Skeletal muscle tissue (tissue), 3 donors: ENCODE measurements at regions not wholly inside any gene's neighbourhood (a gene's known extent, or its start where the extent isn't known, plus 50 kb on each side); places are given as distances from the start of the nearest gene placed in this dataset.

Experiments
- H3K27ac ChIP-seq: one replicate; pipeline ENCODE4 v1.7.0; 2013; ENCODE audit warnings: mild to moderate bottlenecking, low read depth, low read length, inconsistent platforms
- H3K27me3 ChIP-seq, 3 donors: one replicate each; pipeline ENCODE4 v1.7.0; 2013; ENCODE audit warnings: low read length in 3 of 3; ENCODE audit not compliant: control insufficient read depth in 3 of 3, insufficient read depth in 3 of 3
- H3K36me3 ChIP-seq, 3 donors: one replicate each; pipeline ENCODE4 v1.7.0; 2013; ENCODE audit warnings: low read length in 3 of 3; ENCODE audit not compliant: control insufficient read depth in 3 of 3, insufficient read depth in 3 of 3
- H3K4me1 ChIP-seq, 3 donors: one replicate each; pipeline ENCODE4 v1.7.0; 2013; ENCODE audit warnings: low read length in 3 of 3, mild to moderate bottlenecking in 3 of 3; ENCODE audit not compliant: control insufficient read depth in 3 of 3, insufficient read depth in 3 of 3
- H3K4me3 ChIP-seq, 3 donors: one replicate each; pipeline ENCODE4 v1.7.0; 2013; ENCODE audit warnings: low read length in 3 of 3
- H3K9ac ChIP-seq, 3 donors: one replicate each; pipeline ENCODE4 v1.7.0; 2013; ENCODE audit warnings: low read length in 3 of 3, mild to moderate bottlenecking in 3 of 3, moderate library complexity in 2 of 3, low read depth in 1 of 3
- H3K9me3 ChIP-seq, 3 donors: one replicate each; pipeline ENCODE4 v1.7.0; 2013; ENCODE audit warnings: low read length in 3 of 3; ENCODE audit not compliant: control insufficient read depth in 3 of 3
- donor health status: Osteomylitis.

- Histone ChIP-seq H3K27me3 (no peaks in the 10 kb centered on the region), H3K27ac (no peak overlapping the region), H3K4me1 (peaks cover 0 to 5% (median 0%) of the 10 kb centered on the region in 3 donors)
These were observed 114.9 kb upstream of the NANOS1 start for GRCh38 chr10:118914629-118915028.

GRCh38 chr10:118915161-118915560, 114.4 kb upstream of the NANOS1 start:
- Histone ChIP-seq H3K36me3 (no peaks in the 10 kb centered on the region), H3K9me3 (no peaks in the 10 kb centered on the region), H3K4me1 (peaks cover 0 to 5% (median 0%) of the 10 kb centered on the region in 3 donors), H3K4me3 (no peak overlapping the region), H3K27ac (no peak overlapping the region), H3K9ac (no peak overlapping the region), H3K27me3 (no peaks in the 10 kb centered on the region)

More at GRCh38 chr10:118914629-118915028, 114.9 kb upstream of the NANOS1 start:
- Histone ChIP-seq H3K4me3 (no peak overlapping the region), H3K9me3 (no peaks in the 10 kb centered on the region), H3K9ac (no peak overlapping the region), H3K36me3 (no peaks in the 10 kb centered on the region)

- H3K9me3 ChIP-seq: no peaks in the 10 kb centered on the region
- H3K27ac ChIP-seq: no peak overlapping the region
- no peak overlapping the region for H3K4me3 ChIP-seq
- H3K9ac ChIP-seq: no peak overlapping the region
- no peaks in the 10 kb centered on the region for H3K36me3 ChIP-seq
- no peaks in the 10 kb centered on the region for H3K27me3 ChIP-seq
- peaks cover 0 to 5% (median 0%) of the 10 kb centered on the region in 3 donors for H3K4me1 ChIP-seq
These were observed 112.7 kb upstream of the NANOS1 start for GRCh38 chr10:118916777-118917176.

GRCh38 chr10:118917701-118918100, 111.8 kb upstream of the NANOS1 start:
- Histone ChIP-seq H3K36me3 (no peaks in the 10 kb centered on the region), H3K4me3 (no peak overlapping the region), H3K9me3 (no peaks in the 10 kb centered on the region), H3K4me1 (peaks cover 0 to 5% (median 0%) of the 10 kb centered on the region in 3 donors), H3K27me3 (no peaks in the 10 kb centered on the region), H3K27ac (no peak overlapping the region), H3K9ac (no peak overlapping the region)

- Histone ChIP-seq H3K4me3 (no peak overlapping the region), H3K27me3 (no peaks in the 10 kb centered on the region), H3K36me3 (no peaks in the 10 kb centered on the region), H3K4me1 (peaks cover 0 to 2% (median 0%) of the 10 kb centered on the region in 3 donors), H3K9ac (no peak overlapping the region), H3K9me3 (no peaks in the 10 kb centered on the region), H3K27ac (no peak overlapping the region)
These were observed 111.4 kb upstream of the NANOS1 start for GRCh38 chr10:118918116-118918515.

GRCh38 chr10:118918587-118918986, 110.9 kb upstream of the NANOS1 start:
- H3K36me3 ChIP-seq: no peaks in the 10 kb centered on the region
- H3K4me3 ChIP-seq: no peak overlapping the region
- H3K27me3 ChIP-seq: no peaks in the 10 kb centered on the region
- no peak overlapping the region for H3K27ac ChIP-seq
- peaks cover 0 to 1% (median 0%) of the 10 kb centered on the region in 3 donors for H3K4me1 ChIP-seq
- H3K9me3 ChIP-seq: no peaks in the 10 kb centered on the region
- H3K9ac ChIP-seq: no peak overlapping the region

GRCh38 chr10:118920206-118920605, 109.3 kb upstream of the NANOS1 start:
- Histone ChIP-seq H3K4me3 (no peak overlapping the region), H3K4me1 (no peaks in the 10 kb centered on the region), H3K27me3 (no peaks in the 10 kb centered on the region), H3K9me3 (no peaks in the 10 kb centered on the region), H3K9ac (no peak overlapping the region), H3K27ac (no peak overlapping the region), H3K36me3 (no peaks in the 10 kb centered on the region)

- H3K36me3 ChIP-seq: no peaks in the 10 kb centered on the region
- H3K4me3 ChIP-seq: no peak overlapping the region
- H3K9ac ChIP-seq: no peak overlapping the region
- no peaks in the 10 kb centered on the region for H3K27me3 ChIP-seq
- H3K27ac ChIP-seq: no peak overlapping the region
- H3K4me1 ChIP-seq: peaks cover 0 to 2% (median 0%) of the 10 kb centered on the region in 3 donors
- H3K9me3 ChIP-seq: no peaks in the 10 kb centered on the region
These were observed 107.3 kb upstream of the NANOS1 start for GRCh38 chr10:118922226-118922625.

GRCh38 chr10:118922972-118923371, 106.5 kb upstream of the NANOS1 start:
- Histone ChIP-seq H3K4me1 (peaks cover 0 to 2% (median 0%) of the 10 kb centered on the region in 3 donors), H3K4me3 (no peak overlapping the region), H3K9ac (no peak overlapping the region), H3K27me3 (no peaks in the 10 kb centered on the region), H3K27ac (no peak overlapping the region), H3K9me3 (no peaks in the 10 kb centered on the region), H3K36me3 (no peaks in the 10 kb centered on the region)

- H3K9me3 ChIP-seq: no peaks in the 10 kb centered on the region
- H3K36me3 ChIP-seq: no peaks in the 10 kb centered on the region
- H3K4me3 ChIP-seq: no peak overlapping the region
- no peak overlapping the region for H3K9ac ChIP-seq
- no peaks in the 10 kb centered on the region for H3K27me3 ChIP-seq
- no peak overlapping the region for H3K27ac ChIP-seq
- H3K4me1 ChIP-seq: peaks cover 0 to 2% (median 0%) of the 10 kb centered on the region in 3 donors
These were observed 105.0 kb upstream of the NANOS1 start for GRCh38 chr10:118924493-118924892.
